ENCODE measurements at regions not wholly inside any gene's neighbourhood (a gene's known extent, or its start where the extent isn't known, plus 50 kb on each side); places are given as distances from the start of the nearest gene placed in this dataset.

GRCh38 chr5:33184367-33184766 is 256.4 kb upstream of the TARS1 start:
- TF ChIP-seq EZH2phosphoT487 (IDR thresholded peaks at IDR 0.05; ENCODE audit: unreplicated experiment) (no peak), CTCF (conservative IDR thresholded peaks at IDR 0.05; ENCODE audit: low read depth in 2 of 2) (no peak), POLR2AphosphoS5 (IDR thresholded peaks at IDR 0.05; ENCODE audit: low read depth) (no peak), JUNB (IDR thresholded peaks at IDR 0.05; ENCODE audit: unreplicated experiment) (no peak), CREB1 (CRISPR knock-in tag; IDR thresholded peaks at IDR 0.05; ENCODE audit: low read depth) (no peak), EZH2 (IDR thresholded peaks at IDR 0.05; ENCODE audit: low read depth, unreplicated experiment) (no peak), STAT1 (IDR thresholded peaks at IDR 0.05; ENCODE audit: unreplicated experiment) (no peak), ZNF114 (CRISPR knock-in tag; IDR thresholded peaks at IDR 0.05) (no peak), NANOG (IDR thresholded peaks at IDR 0.05; ENCODE audit: borderline replicate concordance) (no peak)
- TF ChIP-seq, protein P1, sequence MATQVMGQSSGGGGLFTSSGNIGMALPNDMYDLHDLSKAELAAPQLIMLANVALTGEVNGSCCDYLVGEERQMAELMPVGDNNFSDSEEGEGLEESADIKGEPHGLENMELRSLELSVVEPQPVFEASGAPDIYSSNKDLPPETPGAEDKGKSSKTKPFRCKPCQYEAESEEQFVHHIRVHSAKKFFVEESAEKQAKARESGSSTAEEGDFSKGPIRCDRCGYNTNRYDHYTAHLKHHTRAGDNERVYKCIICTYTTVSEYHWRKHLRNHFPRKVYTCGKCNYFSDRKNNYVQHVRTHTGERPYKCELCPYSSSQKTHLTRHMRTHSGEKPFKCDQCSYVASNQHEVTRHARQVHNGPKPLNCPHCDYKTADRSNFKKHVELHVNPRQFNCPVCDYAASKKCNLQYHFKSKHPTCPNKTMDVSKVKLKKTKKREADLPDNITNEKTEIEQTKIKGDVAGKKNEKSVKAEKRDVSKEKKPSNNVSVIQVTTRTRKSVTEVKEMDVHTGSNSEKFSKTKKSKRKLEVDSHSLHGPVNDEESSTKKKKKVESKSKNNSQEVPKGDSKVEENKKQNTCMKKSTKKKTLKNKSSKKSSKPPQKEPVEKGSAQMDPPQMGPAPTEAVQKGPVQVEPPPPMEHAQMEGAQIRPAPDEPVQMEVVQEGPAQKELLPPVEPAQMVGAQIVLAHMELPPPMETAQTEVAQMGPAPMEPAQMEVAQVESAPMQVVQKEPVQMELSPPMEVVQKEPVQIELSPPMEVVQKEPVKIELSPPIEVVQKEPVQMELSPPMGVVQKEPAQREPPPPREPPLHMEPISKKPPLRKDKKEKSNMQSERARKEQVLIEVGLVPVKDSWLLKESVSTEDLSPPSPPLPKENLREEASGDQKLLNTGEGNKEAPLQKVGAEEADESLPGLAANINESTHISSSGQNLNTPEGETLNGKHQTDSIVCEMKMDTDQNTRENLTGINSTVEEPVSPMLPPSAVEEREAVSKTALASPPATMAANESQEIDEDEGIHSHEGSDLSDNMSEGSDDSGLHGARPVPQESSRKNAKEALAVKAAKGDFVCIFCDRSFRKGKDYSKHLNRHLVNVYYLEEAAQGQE (IDR thresholded peaks at IDR 0.05; ENCODE audit: unreplicated experiment), result no peak
- TF ChIP-seq, protein P2, sequence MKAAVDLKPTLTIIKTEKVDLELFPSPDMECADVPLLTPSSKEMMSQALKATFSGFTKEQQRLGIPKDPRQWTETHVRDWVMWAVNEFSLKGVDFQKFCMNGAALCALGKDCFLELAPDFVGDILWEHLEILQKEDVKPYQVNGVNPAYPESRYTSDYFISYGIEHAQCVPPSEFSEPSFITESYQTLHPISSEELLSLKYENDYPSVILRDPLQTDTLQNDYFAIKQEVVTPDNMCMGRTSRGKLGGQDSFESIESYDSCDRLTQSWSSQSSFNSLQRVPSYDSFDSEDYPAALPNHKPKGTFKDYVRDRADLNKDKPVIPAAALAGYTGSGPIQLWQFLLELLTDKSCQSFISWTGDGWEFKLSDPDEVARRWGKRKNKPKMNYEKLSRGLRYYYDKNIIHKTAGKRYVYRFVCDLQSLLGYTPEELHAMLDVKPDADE (IDR thresholded peaks at IDR 0.05), result no peak
- TF ChIP-seq, protein P3, sequence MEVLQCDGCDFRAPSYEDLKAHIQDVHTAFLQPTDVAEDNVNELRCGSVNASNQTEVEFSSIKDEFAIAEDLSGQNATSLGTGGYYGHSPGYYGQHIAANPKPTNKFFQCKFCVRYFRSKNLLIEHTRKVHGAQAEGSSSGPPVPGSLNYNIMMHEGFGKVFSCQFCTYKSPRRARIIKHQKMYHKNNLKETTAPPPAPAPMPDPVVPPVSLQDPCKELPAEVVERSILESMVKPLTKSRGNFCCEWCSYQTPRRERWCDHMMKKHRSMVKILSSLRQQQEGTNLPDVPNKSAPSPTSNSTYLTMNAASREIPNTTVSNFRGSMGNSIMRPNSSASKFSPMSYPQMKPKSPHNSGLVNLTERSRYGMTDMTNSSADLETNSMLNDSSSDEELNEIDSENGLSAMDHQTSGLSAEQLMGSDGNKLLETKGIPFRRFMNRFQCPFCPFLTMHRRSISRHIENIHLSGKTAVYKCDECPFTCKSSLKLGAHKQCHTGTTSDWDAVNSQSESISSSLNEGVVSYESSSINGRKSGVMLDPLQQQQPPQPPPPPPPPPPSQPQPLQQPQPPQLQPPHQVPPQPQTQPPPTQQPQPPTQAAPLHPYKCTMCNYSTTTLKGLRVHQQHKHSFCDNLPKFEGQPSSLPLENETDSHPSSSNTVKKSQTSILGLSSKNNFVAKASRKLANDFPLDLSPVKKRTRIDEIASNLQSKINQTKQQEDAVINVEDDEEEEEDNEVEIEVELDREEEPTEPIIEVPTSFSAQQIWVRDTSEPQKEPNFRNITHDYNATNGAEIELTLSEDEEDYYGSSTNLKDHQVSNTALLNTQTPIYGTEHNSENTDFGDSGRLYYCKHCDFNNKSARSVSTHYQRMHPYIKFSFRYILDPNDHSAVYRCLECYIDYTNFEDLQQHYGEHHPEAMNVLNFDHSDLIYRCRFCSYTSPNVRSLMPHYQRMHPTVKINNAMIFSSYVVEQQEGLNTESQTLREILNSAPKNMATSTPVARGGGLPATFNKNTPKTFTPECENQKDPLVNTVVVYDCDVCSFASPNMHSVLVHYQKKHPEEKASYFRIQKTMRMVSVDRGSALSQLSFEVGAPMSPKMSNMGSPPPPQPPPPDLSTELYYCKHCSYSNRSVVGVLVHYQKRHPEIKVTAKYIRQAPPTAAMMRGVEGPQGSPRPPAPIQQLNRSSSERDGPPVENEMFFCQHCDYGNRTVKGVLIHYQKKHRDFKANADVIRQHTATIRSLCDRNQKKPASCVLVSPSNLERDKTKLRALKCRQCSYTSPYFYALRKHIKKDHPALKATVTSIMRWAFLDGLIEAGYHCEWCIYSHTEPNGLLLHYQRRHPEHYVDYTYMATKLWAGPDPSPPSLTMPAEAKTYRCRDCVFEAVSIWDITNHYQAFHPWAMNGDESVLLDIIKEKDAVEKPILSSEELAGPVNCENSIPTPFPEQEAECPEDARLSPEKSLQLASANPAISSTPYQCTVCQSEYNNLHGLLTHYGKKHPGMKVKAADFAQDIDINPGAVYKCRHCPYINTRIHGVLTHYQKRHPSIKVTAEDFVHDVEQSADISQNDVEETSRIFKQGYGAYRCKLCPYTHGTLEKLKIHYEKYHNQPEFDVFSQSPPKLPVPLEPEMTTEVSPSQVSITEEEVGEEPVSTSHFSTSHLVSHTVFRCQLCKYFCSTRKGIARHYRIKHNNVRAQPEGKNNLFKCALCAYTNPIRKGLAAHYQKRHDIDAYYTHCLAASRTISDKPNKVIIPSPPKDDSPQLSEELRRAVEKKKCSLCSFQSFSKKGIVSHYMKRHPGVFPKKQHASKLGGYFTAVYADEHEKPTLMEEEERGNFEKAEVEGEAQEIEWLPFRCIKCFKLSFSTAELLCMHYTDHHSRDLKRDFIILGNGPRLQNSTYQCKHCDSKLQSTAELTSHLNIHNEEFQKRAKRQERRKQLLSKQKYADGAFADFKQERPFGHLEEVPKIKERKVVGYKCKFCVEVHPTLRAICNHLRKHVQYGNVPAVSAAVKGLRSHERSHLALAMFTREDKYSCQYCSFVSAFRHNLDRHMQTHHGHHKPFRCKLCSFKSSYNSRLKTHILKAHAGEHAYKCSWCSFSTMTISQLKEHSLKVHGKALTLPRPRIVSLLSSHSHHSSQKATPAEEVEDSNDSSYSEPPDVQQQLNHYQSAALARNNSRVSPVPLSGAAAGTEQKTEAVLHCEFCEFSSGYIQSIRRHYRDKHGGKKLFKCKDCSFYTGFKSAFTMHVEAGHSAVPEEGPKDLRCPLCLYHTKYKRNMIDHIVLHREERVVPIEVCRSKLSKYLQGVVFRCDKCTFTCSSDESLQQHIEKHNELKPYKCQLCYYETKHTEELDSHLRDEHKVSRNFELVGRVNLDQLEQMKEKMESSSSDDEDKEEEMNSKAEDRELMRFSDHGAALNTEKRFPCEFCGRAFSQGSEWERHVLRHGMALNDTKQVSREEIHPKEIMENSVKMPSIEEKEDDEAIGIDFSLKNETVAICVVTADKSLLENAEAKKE (CRISPR knock-in tag; IDR thresholded peaks at IDR 0.05), result no peak

All from GM23338 (cell line).